Smooth muscle cell (in vitro differentiated cells): ENCODE measurements at regions not wholly inside any gene's neighbourhood (a gene's known extent, or its start where the extent isn't known, plus 50 kb on each side); places are given as distances from the start of the nearest gene placed in this dataset.
A peak's percentile ranks its signal among the peaks of the same experiment; 100 is the strongest.

ENCODE experiments used
- DNase-seq: peaks from one replicate; lab custom pipeline; 2025; ENCODE audit not compliant: unreplicated experiment; lab: John Stamatoyannopoulos, UW
- H2AFZ ChIP-seq: fragments of 200-600 bp; sonication (generic); 2 replicates; pipeline ENCODE4 v1.6.0; 2016; ENCODE audit warnings: antibody characterized with exemption, low read depth, mild to moderate bottlenecking
- H3F3A ChIP-seq: fragments of 200-600 bp; sonication (generic); 2 replicates; pipeline ENCODE4 v1.6.0; 2017; ENCODE audit warnings: antibody characterized with exemption, low read depth
- H3K27ac ChIP-seq: fragments of 200-600 bp; sonication (generic); 2 replicates; pipeline ENCODE4 v1.5.1; 2016; ENCODE audit warnings: low read depth, mild to moderate bottlenecking
- H3K27me3 ChIP-seq: fragments of 200-600 bp; sonication (generic); 2 replicates; pipeline ENCODE4 v1.6.1; 2016; ENCODE audit warnings: low read depth, mild to moderate bottlenecking
- H3K36me3 ChIP-seq: fragments of 200-600 bp; sonication (generic); 2 replicates; pipeline ENCODE4 v1.5.1; 2016; ENCODE audit warnings: low read depth
- H3K4me1 ChIP-seq: fragments of 200-600 bp; sonication (generic); 2 replicates; pipeline ENCODE4 v1.5.1; 2016; ENCODE audit warnings: low read depth
- H3K4me2 ChIP-seq: fragments of 200-600 bp; sonication (generic); 2 replicates; pipeline ENCODE4 v1.6.0; 2016; ENCODE audit warnings: mild to moderate bottlenecking
- H3K4me3 ChIP-seq: fragments of 200-600 bp; sonication (generic); 2 replicates; pipeline ENCODE4 v1.5.1; 2016; ENCODE audit warnings: mild to moderate bottlenecking
- H3K79me2 ChIP-seq: fragments of 200-600 bp; sonication (generic); 2 replicates; pipeline ENCODE4 v1.6.0; 2016; ENCODE audit warnings: low read depth, mild to moderate bottlenecking
- H3K9ac ChIP-seq: fragments of 200-600 bp; sonication (generic); 2 replicates; pipeline ENCODE4 v1.6.0; 2016; ENCODE audit warnings: low read depth
- H3K9me3 ChIP-seq: fragments of 200-600 bp; sonication (generic); replicated peaks from 2 replicates; pipeline ENCODE4 v1.5.1; 2016; ENCODE audit warnings: low read depth
- H4K20me1 ChIP-seq: fragments of 200-600 bp; sonication (generic); 2 replicates; pipeline ENCODE4 v1.6.0; 2016; ENCODE audit warnings: low read depth
- WGBS: methylation state at CpG from one replicate; pipeline ENCODE4 v1.1.7; 2016; ENCODE audit warnings: low lambda C conversion rate; 5-methylcytosine and 5-hydroxymethylcytosine counted together
- TF ChIP-seq, protein P1 (sequence below): fragments of 200-600 bp; sonication (generic); IDR thresholded peaks from 2 replicates; pipeline ENCODE4 v1.5.1; 2017; ENCODE audit warnings: borderline replicate concordance, mild to moderate bottlenecking, antibody characterized with exemption; ENCODE audit not compliant: insufficient read depth, poor library complexity, severe bottlenecking

DNA sequence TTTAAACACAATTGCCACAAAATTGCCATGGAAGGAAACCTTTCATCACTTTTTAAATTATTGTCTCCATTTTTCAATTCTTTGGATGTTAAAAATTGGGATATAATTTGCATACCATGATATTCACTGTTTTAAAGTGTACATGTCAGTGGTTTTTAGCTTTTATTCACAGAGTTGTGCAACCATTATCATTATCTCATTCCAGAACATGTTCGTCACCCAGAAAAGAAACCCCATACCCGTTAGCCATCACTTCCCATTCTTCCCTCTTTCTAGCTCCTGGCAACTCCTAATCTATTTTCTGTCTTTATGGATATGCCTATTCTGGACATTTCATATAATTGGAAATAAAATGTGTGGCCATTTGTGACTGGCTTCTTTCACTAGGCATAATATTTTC, 260.3 kb upstream of the FERD3L start:
- no peak for DNase-seq
- H4K20me1 ChIP-seq, result no peaks in the 10 kb centered on the region

DNA sequence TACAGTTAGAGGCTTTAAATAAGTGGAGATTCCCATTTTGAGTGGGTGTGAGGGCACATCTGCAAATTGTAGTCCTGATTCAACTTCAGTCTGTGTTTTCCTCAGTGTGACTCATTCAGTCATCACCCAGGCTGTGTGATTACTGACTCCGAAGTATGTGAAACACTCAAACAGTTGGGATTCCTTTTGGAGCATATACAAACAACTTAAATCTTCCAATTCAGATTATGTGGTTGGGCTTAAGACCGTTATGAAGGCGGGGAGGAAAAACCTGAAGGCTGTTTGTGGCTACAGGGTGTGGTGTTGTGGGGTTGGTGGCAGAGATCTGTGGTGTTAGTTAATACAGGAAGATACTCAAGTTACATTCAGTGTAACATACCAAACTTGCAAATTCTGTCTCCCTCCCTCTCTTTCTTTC, 259.7 kb upstream of the FERD3L start:
- H3K27ac ChIP-seq, result peak overlapping the region; percentile 82
- no peaks in the 10 kb centered on the region for H3K79me2 ChIP-seq
- DNase-seq, result no peak
- H3K36me3 ChIP-seq, result no peaks in the 10 kb centered on the region
- no peaks in the 10 kb centered on the region for H3K9me3 ChIP-seq
- peaks cover 27% of the 10 kb centered on the region for H3K4me1 ChIP-seq
- H4K20me1 ChIP-seq, result no peaks in the 10 kb centered on the region
- TF ChIP-seq, protein P1, sequence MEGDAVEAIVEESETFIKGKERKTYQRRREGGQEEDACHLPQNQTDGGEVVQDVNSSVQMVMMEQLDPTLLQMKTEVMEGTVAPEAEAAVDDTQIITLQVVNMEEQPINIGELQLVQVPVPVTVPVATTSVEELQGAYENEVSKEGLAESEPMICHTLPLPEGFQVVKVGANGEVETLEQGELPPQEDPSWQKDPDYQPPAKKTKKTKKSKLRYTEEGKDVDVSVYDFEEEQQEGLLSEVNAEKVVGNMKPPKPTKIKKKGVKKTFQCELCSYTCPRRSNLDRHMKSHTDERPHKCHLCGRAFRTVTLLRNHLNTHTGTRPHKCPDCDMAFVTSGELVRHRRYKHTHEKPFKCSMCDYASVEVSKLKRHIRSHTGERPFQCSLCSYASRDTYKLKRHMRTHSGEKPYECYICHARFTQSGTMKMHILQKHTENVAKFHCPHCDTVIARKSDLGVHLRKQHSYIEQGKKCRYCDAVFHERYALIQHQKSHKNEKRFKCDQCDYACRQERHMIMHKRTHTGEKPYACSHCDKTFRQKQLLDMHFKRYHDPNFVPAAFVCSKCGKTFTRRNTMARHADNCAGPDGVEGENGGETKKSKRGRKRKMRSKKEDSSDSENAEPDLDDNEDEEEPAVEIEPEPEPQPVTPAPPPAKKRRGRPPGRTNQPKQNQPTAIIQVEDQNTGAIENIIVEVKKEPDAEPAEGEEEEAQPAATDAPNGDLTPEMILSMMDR, result no peak
- H2AFZ ChIP-seq, result no peak overlapping the region
- H3K27me3 ChIP-seq, result no peaks in the 10 kb centered on the region
- peaks cover 26% of the 10 kb centered on the region for H3F3A ChIP-seq
- peak overlapping the region; percentile 0 for H3K4me3 ChIP-seq
- 2% methylated on average over 3 of the region's 3 CpGs for WGBS
- H3K4me2 ChIP-seq, result peak overlapping the region; percentile 76
- H3K9ac ChIP-seq, result peak overlapping the region; percentile 21

More for the DNA sequence above, 260.3 kb upstream of the FERD3L start:
- TF ChIP-seq, protein P1, result no peak
- no peaks in the 10 kb centered on the region for H3K9me3 ChIP-seq
- H3K9ac ChIP-seq, result peak overlapping the region; percentile 21
- H3K27ac ChIP-seq, result peak overlapping the region; percentile 82
- WGBS, result 15% methylated on average over 2 of the region's 2 CpGs
- H3K4me1 ChIP-seq, result peaks cover 27% of the 10 kb centered on the region
- H3K4me2 ChIP-seq, result peak overlapping the region; percentile 76
- H3K4me3 ChIP-seq, result peak overlapping the region; percentile 0
- peaks cover 26% of the 10 kb centered on the region for H3F3A ChIP-seq
- H2AFZ ChIP-seq, result no peak overlapping the region
- no peaks in the 10 kb centered on the region for H3K79me2 ChIP-seq
- H3K36me3 ChIP-seq, result no peaks in the 10 kb centered on the region
- no peaks in the 10 kb centered on the region for H3K27me3 ChIP-seq

DNA sequence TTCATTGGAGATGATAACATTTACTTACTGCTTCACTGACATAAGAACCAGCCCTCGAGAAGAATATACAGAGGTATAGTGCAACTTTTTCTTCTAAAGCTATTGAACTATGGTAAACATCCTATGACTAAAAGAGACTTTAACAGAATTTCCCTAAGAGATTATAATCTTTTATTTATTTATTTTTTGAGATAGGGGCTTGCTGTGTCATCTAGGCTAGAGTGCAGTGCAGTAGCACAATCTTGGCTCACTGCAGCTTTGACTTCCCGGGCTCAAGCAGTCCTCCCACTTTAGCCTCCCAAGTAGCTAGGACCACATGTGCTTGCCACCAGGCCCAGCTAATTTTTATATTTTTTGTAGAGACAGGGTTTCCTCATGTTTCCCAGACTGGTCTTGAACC, 258.5 kb upstream of the FERD3L start:
- H3K79me2 ChIP-seq, result no peaks in the 10 kb centered on the region
- peaks cover 22% of the 10 kb centered on the region for H3K4me1 ChIP-seq
- 45% methylated on average over 2 of the region's 2 CpGs for WGBS
- DNase-seq, result no peak
- no peak overlapping the region for H3K4me3 ChIP-seq
- no peak overlapping the region for H3K9ac ChIP-seq
- no peaks in the 10 kb centered on the region for H3K27me3 ChIP-seq
- TF ChIP-seq, protein P1, result no peak
- peaks cover 19% of the 10 kb centered on the region for H3F3A ChIP-seq
- H2AFZ ChIP-seq, result no peak overlapping the region
- H3K9me3 ChIP-seq, result no peaks in the 10 kb centered on the region
- H3K36me3 ChIP-seq, result no peaks in the 10 kb centered on the region
- H4K20me1 ChIP-seq, result no peaks in the 10 kb centered on the region
- H3K4me2 ChIP-seq, result no peak overlapping the region
- peak overlapping the region; percentile 72 for H3K27ac ChIP-seq

DNA sequence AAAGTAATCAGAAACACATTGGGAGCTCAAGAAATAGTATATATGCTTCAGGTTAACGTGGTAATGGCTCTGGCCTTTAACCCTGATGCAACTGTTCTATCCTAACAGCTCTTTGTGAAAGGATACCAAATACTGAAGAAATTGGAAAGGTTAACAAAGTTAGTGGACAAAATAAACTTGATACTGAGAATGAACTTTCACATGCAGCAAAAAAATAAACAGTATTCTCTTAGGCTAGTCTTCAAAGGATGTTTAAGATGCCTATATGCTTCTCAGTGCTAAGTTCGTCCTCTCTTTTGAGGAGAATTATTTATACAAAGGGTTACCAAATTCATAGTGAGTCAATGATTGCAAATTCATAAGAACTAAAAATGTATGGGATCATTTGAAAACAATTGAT, 256.2 kb upstream of the FERD3L start:
- H3K9me3 ChIP-seq, result no peaks in the 10 kb centered on the region
- no peak overlapping the region for H3K4me2 ChIP-seq
- H3K27ac ChIP-seq, result no peak overlapping the region
- peaks cover 16% of the 10 kb centered on the region for H3F3A ChIP-seq
- peaks cover 22% of the 10 kb centered on the region for H3K4me1 ChIP-seq
- no peaks in the 10 kb centered on the region for H4K20me1 ChIP-seq
- DNase-seq, result no peak
- H3K4me3 ChIP-seq, result no peak overlapping the region
- H3K79me2 ChIP-seq, result no peaks in the 10 kb centered on the region
- TF ChIP-seq, protein P1, result no peak
- peak overlapping the region; percentile 22 for H2AFZ ChIP-seq
- H3K36me3 ChIP-seq, result no peaks in the 10 kb centered on the region
- WGBS, result 65% methylated on average over 2 of the region's 2 CpGs
- H3K9ac ChIP-seq, result no peak overlapping the region
- H3K27me3 ChIP-seq, result no peaks in the 10 kb centered on the region
